SK-N-SH (cell line): ENCODE measurements at regions not wholly inside any gene's neighbourhood (a gene's known extent, or its start where the extent isn't known, plus 50 kb on each side); places are given as distances from the start of the nearest gene placed in this dataset.

Experiments used
- CTCF ChIA-PET: fragments of 300-600, 350-600 bp; formaldehyde crosslinking; extraction: SDS; loops from one replicate; lab custom pipeline; 2021; lab: Yijun Ruan, JAX
- POLR2A ChIA-PET: fragments of 350-600 bp; sonication (Branson Sonifier 250); formaldehyde crosslinking; extraction: SDS; loops from one replicate; lab custom pipeline; 2020; ENCODE audit warnings: antibody characterized with exemption, inconsistent platforms; lab: Yijun Ruan, JAX
- DNase-seq: peaks from one replicate; pipeline ENCODE4 v3.0.0; 2012
- H2AFZ ChIP-seq: fragments of 200-600 bp; sonication (generic); 2 replicates; pipeline ENCODE4 v1.8.1; 2016; ENCODE audit warnings: antibody characterized with exemption, mild to moderate bottlenecking, low read depth
- H3F3A ChIP-seq: fragments of 200-600 bp; sonication (generic); replicated peaks from 2 replicates; pipeline ENCODE3; 2016; ENCODE audit warnings: antibody characterized with exemption, mild to moderate bottlenecking; ENCODE audit not compliant: insufficient read depth
- H3K27ac ChIP-seq, 2 experiments: fragments of 200-500 bp in 1 of 2; fragments of 200-600 bp in 1 of 2; sonication (Bioruptor generic) in 1 of 2; sonication (generic), shearing (Covaris generic) in 1 of 2; 2 replicates each; pipeline versions ENCODE4 v1.5.1 to v1.6.1; 2014 to 2016; ENCODE audit warnings: low read depth in 2 of 2, inconsistent platforms in 1 of 2, low read length in 1 of 2, mild to moderate bottlenecking in 1 of 2, mixed read lengths in 1 of 2
- H3K27me3 ChIP-seq: fragments of 200-600 bp; sonication (generic), shearing (Covaris generic); 2 replicates; pipeline ENCODE4 v1.6.1; 2016; ENCODE audit warnings: mixed run types; ENCODE audit not compliant: insufficient read depth
- H3K36me3 ChIP-seq, 2 experiments: fragments of 200-500 bp in 1 of 2; fragments of 200-600 bp in 1 of 2; sonication (Bioruptor generic) in 1 of 2; sonication (generic) in 1 of 2; replicated peaks in 1 of 2; 2 replicates each; pipeline versions ENCODE3 to v1.5.1; 2014 to 2016; ENCODE audit warnings: low read length in 1 of 2, mild to moderate bottlenecking in 1 of 2; ENCODE audit not compliant: insufficient read depth in 2 of 2, control insufficient read depth in 1 of 2
- H3K4me1 ChIP-seq, 2 experiments: fragments of 200-500 bp in 1 of 2; fragments of 200-600 bp in 1 of 2; sonication (Bioruptor generic) in 1 of 2; sonication (generic), shearing (Covaris generic) in 1 of 2; 2 replicates each; pipeline versions ENCODE4 v1.5.1 to v1.6.1; 2014 to 2016; ENCODE audit warnings: low read depth in 1 of 2, low read length in 1 of 2, mixed run types in 1 of 2; ENCODE audit not compliant: insufficient read depth in 2 of 2, control insufficient read depth in 1 of 2
- H3K4me2 ChIP-seq: fragments of 200-600 bp; sonication (generic), shearing (Covaris generic); 2 replicates; pipeline ENCODE4 v1.6.1; 2017; ENCODE audit warnings: mixed run types
- H3K4me3 ChIP-seq, 2 experiments: fragments of 200-500 bp in 1 of 2; fragments of 200-600 bp in 1 of 2; sonication (Bioruptor generic) in 1 of 2; sonication (generic), shearing (Covaris generic) in 1 of 2; 2 replicates each; pipeline versions ENCODE4 v1.5.1 to v1.8.1; 2014 to 2016; ENCODE audit warnings: low read depth in 2 of 2, inconsistent platforms in 1 of 2, low read length in 1 of 2, mild to moderate bottlenecking in 1 of 2, mixed read lengths in 1 of 2, moderate library complexity in 1 of 2
- H3K79me2 ChIP-seq: fragments of 200-600 bp; sonication (generic); 2 replicates; pipeline ENCODE4 v1.8.1; 2017; ENCODE audit warnings: mild to moderate bottlenecking; ENCODE audit not compliant: insufficient read depth
- H3K9ac ChIP-seq: fragments of 200-600 bp; sonication (generic); 2 replicates; pipeline ENCODE4 v1.6.1; 2017; ENCODE audit warnings: mixed run types
- H3K9me2 ChIP-seq: fragments of 200-600 bp; sonication (generic); 2 replicates; pipeline ENCODE4 v1.6.1; 2017; ENCODE audit warnings: mixed run types
- H3K9me3 ChIP-seq: fragments of 200-600 bp; sonication (generic); 2 replicates; pipeline ENCODE4 v1.6.1; 2017; ENCODE audit warnings: mixed run types, mild to moderate bottlenecking, moderate library complexity
- H4K20me1 ChIP-seq: fragments of 200-600 bp; sonication (generic); 2 replicates; pipeline ENCODE4 v1.6.1; 2017; ENCODE audit warnings: mild to moderate bottlenecking, mixed run types; ENCODE audit not compliant: insufficient read depth
- CTCF ChIP-seq: fragments of 200-600 bp; sonication (generic); IDR thresholded peaks from 2 replicates; pipeline ENCODE4 v1.6.1; 2017; ENCODE audit warnings: antibody characterized with exemption, mild to moderate bottlenecking, moderate library complexity
- FOSL2 ChIP-seq: IDR thresholded peaks from 2 replicates; pipeline ENCODE4 v1.4.0; 2012; ENCODE audit warnings: low read depth, mild to moderate bottlenecking, moderate library complexity, borderline replicate concordance
- MEF2A ChIP-seq: IDR thresholded peaks from 2 replicates; pipeline ENCODE4 v1.4.0; 2012; ENCODE audit warnings: low read depth, borderline replicate concordance
- MXI1 ChIP-seq: IDR thresholded peaks from 2 replicates; pipeline ENCODE4 v1.6.1; 2012; ENCODE audit warnings: mild to moderate bottlenecking, low read depth, low read length, improper control_type of control experiment
- PBX3 ChIP-seq: IDR thresholded peaks from 2 replicates; pipeline ENCODE4; 2012
- RAD21 ChIP-seq: IDR thresholded peaks from 2 replicates; pipeline ENCODE4 v1.6.1; 2012; ENCODE audit warnings: mild to moderate bottlenecking, low read length
- SMC3 ChIP-seq: IDR thresholded peaks from 2 replicates; pipeline ENCODE4 v1.6.1; 2012; ENCODE audit warnings: low read depth, low read length, improper control_type of control experiment
- YY1 ChIP-seq: IDR thresholded peaks from 2 replicates; pipeline ENCODE4 v1.4.0; 2012; ENCODE audit warnings: low read depth, mild to moderate bottlenecking
- WGBS: methylation state at CpG from one replicate; pipeline ENCODE4 v1.1.6; 2017; ENCODE audit warnings: low lambda C conversion rate; 5-methylcytosine and 5-hydroxymethylcytosine counted together

GRCh38 chr13:47459512-47459911 lies 541.6 kb downstream of the SUCLA2 start:
- Histone ChIP-seq H3K9ac (no peak overlapping the region), H4K20me1 (no peaks in the 10 kb centered on the region), H2AFZ (no peak overlapping the region), H3K36me3 (no peaks in the 10 kb centered on the region), H3F3A (peaks cover 12% of the 10 kb centered on the region), H3K4me1 (no peaks in the 10 kb centered on the region; a peak in 1 of 4 replicates), H3K79me2 (no peaks in the 10 kb centered on the region), H3K4me2 (no peak overlapping the region), H3K27ac (no peak overlapping the region), H3K9me2 (no peaks in the 10 kb centered on the region), H3K4me3 (no peak overlapping the region), H3K27me3 (no peaks in the 10 kb centered on the region), H3K9me3 (no peaks in the 10 kb centered on the region)
- DNase-seq = peak; percentile 3
- POLR2A ChIA-PET = no interaction called here
- CTCF ChIA-PET = interaction anchor here (1.0 to 2.6 kb wide), 8 partner anchors 12 to 627 kb away, joined by 3 to 20 read pairs (median 4); no protein-coding TSS in a partner anchor
- WGBS = 34% methylated on average over 2 of the region's 2 CpGs
- TF ChIP-seq MEF2A (no peak), MXI1 (no peak), RAD21 (peak; percentile 53), SMC3 (0 out of 2 replicates have a peak, but pooled peaks have one; percentile 27), CTCF (peak; percentile 51)

- Histone ChIP-seq H4K20me1 (no peaks in the 10 kb centered on the region), H2AFZ (no peak overlapping the region), H3K4me3 (no peak overlapping the region), H3F3A (peaks cover 12% of the 10 kb centered on the region), H3K9me2 (no peaks in the 10 kb centered on the region), H3K4me2 (no peak overlapping the region), H3K9me3 (no peaks in the 10 kb centered on the region), H3K4me1 (no peaks in the 10 kb centered on the region; a peak in 1 of 4 replicates), H3K27me3 (no peaks in the 10 kb centered on the region), H3K27ac (no peak overlapping the region), H3K9ac (no peak overlapping the region), H3K79me2 (no peaks in the 10 kb centered on the region), H3K36me3 (no peaks in the 10 kb centered on the region)
- DNase-seq = no peak
- CTCF ChIA-PET = no interaction called here
- TF ChIP-seq FOSL2 (peak; percentile 22; the same call in 1 of the 2 replicates), YY1 (no peak), PBX3 (no peak), CTCF (no peak)
- POLR2A ChIA-PET = no interaction called here
These were observed 543.4 kb downstream of the SUCLA2 start for GRCh38 chr13:47457626-47458025.
